ENCODE measurements at regions not wholly inside any gene's neighbourhood (a gene's known extent, or its start where the extent isn't known, plus 50 kb on each side); places are given as distances from the start of the nearest gene placed in this dataset.

- TF ChIP-seq ZNF654 (tag by site-specific recombination; IDR thresholded peaks at IDR 0.05; ENCODE audit: low read depth) = no peak
- no peak for TF ChIP-seq ZNF398 (tag by site-specific recombination; IDR thresholded peaks at IDR 0.05)
- TF ChIP-seq YY1 (tag by site-specific recombination; IDR thresholded peaks at IDR 0.05) = no peak
- no peak for TF ChIP-seq KLF17 (tag by site-specific recombination; IDR thresholded peaks at IDR 0.05)
- TF ChIP-seq, protein P1, sequence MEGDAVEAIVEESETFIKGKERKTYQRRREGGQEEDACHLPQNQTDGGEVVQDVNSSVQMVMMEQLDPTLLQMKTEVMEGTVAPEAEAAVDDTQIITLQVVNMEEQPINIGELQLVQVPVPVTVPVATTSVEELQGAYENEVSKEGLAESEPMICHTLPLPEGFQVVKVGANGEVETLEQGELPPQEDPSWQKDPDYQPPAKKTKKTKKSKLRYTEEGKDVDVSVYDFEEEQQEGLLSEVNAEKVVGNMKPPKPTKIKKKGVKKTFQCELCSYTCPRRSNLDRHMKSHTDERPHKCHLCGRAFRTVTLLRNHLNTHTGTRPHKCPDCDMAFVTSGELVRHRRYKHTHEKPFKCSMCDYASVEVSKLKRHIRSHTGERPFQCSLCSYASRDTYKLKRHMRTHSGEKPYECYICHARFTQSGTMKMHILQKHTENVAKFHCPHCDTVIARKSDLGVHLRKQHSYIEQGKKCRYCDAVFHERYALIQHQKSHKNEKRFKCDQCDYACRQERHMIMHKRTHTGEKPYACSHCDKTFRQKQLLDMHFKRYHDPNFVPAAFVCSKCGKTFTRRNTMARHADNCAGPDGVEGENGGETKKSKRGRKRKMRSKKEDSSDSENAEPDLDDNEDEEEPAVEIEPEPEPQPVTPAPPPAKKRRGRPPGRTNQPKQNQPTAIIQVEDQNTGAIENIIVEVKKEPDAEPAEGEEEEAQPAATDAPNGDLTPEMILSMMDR (tag by site-specific recombination; IDR thresholded peaks at IDR 0.05) = no peak
- no peak for TF ChIP-seq ZNF140 (tag by site-specific recombination; IDR thresholded peaks at IDR 0.05)
- TF ChIP-seq, protein P2, sequence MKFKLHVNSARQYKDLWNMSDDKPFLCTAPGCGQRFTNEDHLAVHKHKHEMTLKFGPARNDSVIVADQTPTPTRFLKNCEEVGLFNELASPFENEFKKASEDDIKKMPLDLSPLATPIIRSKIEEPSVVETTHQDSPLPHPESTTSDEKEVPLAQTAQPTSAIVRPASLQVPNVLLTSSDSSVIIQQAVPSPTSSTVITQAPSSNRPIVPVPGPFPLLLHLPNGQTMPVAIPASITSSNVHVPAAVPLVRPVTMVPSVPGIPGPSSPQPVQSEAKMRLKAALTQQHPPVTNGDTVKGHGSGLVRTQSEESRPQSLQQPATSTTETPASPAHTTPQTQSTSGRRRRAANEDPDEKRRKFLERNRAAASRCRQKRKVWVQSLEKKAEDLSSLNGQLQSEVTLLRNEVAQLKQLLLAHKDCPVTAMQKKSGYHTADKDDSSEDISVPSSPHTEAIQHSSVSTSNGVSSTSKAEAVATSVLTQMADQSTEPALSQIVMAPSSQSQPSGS (tag by site-specific recombination; IDR thresholded peaks at IDR 0.05; ENCODE audit: low read depth) = no peak
- no peak for TF ChIP-seq ZNF335 (tag by site-specific recombination; conservative IDR thresholded peaks at IDR 0.05)
- no peak for TF ChIP-seq ZNF10 (tag by site-specific recombination; IDR thresholded peaks at IDR 0.05)
- no peak for TF ChIP-seq ZNF561 (tag by site-specific recombination; IDR thresholded peaks at IDR 0.05; ENCODE audit: borderline replicate concordance)
- no peak for TF ChIP-seq ZNF202 (tag by site-specific recombination; IDR thresholded peaks at IDR 0.05; ENCODE audit: borderline replicate concordance)
- TF ChIP-seq, protein P3, sequence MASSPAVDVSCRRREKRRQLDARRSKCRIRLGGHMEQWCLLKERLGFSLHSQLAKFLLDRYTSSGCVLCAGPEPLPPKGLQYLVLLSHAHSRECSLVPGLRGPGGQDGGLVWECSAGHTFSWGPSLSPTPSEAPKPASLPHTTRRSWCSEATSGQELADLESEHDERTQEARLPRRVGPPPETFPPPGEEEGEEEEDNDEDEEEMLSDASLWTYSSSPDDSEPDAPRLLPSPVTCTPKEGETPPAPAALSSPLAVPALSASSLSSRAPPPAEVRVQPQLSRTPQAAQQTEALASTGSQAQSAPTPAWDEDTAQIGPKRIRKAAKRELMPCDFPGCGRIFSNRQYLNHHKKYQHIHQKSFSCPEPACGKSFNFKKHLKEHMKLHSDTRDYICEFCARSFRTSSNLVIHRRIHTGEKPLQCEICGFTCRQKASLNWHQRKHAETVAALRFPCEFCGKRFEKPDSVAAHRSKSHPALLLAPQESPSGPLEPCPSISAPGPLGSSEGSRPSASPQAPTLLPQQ (tag by site-specific recombination; IDR thresholded peaks at IDR 0.05) = no peak
- TF ChIP-seq, protein P4, sequence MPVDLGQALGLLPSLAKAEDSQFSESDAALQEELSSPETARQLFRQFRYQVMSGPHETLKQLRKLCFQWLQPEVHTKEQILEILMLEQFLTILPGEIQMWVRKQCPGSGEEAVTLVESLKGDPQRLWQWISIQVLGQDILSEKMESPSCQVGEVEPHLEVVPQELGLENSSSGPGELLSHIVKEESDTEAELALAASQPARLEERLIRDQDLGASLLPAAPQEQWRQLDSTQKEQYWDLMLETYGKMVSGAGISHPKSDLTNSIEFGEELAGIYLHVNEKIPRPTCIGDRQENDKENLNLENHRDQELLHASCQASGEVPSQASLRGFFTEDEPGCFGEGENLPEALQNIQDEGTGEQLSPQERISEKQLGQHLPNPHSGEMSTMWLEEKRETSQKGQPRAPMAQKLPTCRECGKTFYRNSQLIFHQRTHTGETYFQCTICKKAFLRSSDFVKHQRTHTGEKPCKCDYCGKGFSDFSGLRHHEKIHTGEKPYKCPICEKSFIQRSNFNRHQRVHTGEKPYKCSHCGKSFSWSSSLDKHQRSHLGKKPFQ (tag by site-specific recombination; IDR thresholded peaks at IDR 0.05) = no peak
Observed at GRCh38 chr9:134969156-134970045, 51.7 kb upstream of the FCN1 start.

Data from HEK293 (cell line).